GM12872 (cell line): ENCODE measurements at regions not wholly inside any gene's neighbourhood (a gene's known extent, or its start where the extent isn't known, plus 50 kb on each side); places are given as distances from the start of the nearest gene placed in this dataset.

Experiments used
- CTCF ChIP-seq: IDR thresholded peaks from 3 replicates; pipeline ENCODE4 v1.5.1; 2011; ENCODE audit warnings: low read depth, mild to moderate bottlenecking, low read length, moderate library complexity; ENCODE audit not compliant: insufficient read depth

- no peak for TF ChIP-seq CTCF
Observed at GRCh38 chr6:19699932-19700331, 137.2 kb upstream of the ID4 start.

- TF ChIP-seq CTCF: no peak
Observed at GRCh38 chr6:19705606-19706005, 131.6 kb upstream of the ID4 start.

GRCh38 chr6:19712012-19712688 is 125.0 kb upstream of the ID4 start:
- TF ChIP-seq CTCF: no peak

- no peak for TF ChIP-seq CTCF
Observed at GRCh38 chr6:19712998-19713397, 124.2 kb upstream of the ID4 start.

- TF ChIP-seq CTCF: no peak
Observed at GRCh38 chr6:19713411-19713810, 123.8 kb upstream of the ID4 start.

- no peak for TF ChIP-seq CTCF
Observed at GRCh38 chr6:19713984-19714383, 123.2 kb upstream of the ID4 start.

GRCh38 chr6:19714434-19715166 is 122.6 kb upstream of the ID4 start:
- TF ChIP-seq CTCF: no peak
